GM12878 (cell line): ENCODE measurements at regions not wholly inside any gene's neighbourhood (a gene's known extent, or its start where the extent isn't known, plus 50 kb on each side); places are given as distances from the start of the nearest gene placed in this dataset.

Source experiments
- CTCF ChIP-seq, 3 experiments: IDR thresholded peaks in 2 of 3; conservative IDR thresholded peaks in 1 of 3; 2 replicates each; pipeline ENCODE4 v1.5.1; 2011; ENCODE audit warnings: low read depth in 3 of 3, low read length in 3 of 3, mild to moderate bottlenecking in 3 of 3, control low read depth in 2 of 3, moderate library complexity in 2 of 3, inconsistent platforms in 1 of 3, mixed read lengths in 1 of 3; ENCODE audit not compliant: control insufficient read depth in 2 of 3, insufficient read depth in 1 of 3; ENCODE audit errors: extremely low read depth in 1 of 3
- HSF1 ChIP-seq: fragments of 150-350 bp; IDR thresholded peaks from 2 replicates; pipeline ENCODE4 v1.6.1; 2014; ENCODE audit warnings: mild to moderate bottlenecking, low read depth, low read length
- JUNB ChIP-seq: IDR thresholded peaks from 2 replicates; pipeline ENCODE4 v1.6.1; 2016; ENCODE audit warnings: antibody characterized with exemption, mild to moderate bottlenecking
- KDM1A ChIP-seq: fragments of 200-600 bp; sonication (generic); IDR thresholded peaks from 2 replicates; pipeline ENCODE4 v1.6.1; 2016; ENCODE audit warnings: borderline replicate concordance
- MAX ChIP-seq: IDR thresholded peaks from 2 replicates; pipeline ENCODE4 v1.6.1; 2012; ENCODE audit warnings: low read depth, low read length, improper control_type of control experiment
- NFYB ChIP-seq: IDR thresholded peaks from 2 replicates; pipeline ENCODE4 v1.6.1; 2011; ENCODE audit warnings: low read depth, mild to moderate bottlenecking, low read length, improper control_type of control experiment, moderate library complexity; ENCODE audit not compliant: insufficient read depth
- POLR2AphosphoS5 ChIP-seq: IDR thresholded peaks from 2 replicates; pipeline ENCODE4 v1.6.1; 2011; ENCODE audit warnings: mild to moderate bottlenecking, low read length, inconsistent platforms
- SMC3 ChIP-seq: IDR thresholded peaks from 2 replicates; pipeline ENCODE4 v1.6.1; 2011; ENCODE audit warnings: low read length, improper control_type of control experiment, borderline replicate concordance
- SUZ12 ChIP-seq: fragments of 200-600 bp; sonication (generic); IDR thresholded peaks from one replicate; pipeline ENCODE4 v1.6.1; 2018; ENCODE audit warnings: antibody characterized with exemption, mild to moderate bottlenecking; ENCODE audit not compliant: unreplicated experiment
- USF1 ChIP-seq: IDR thresholded peaks from 2 replicates; pipeline ENCODE4 v1.6.1; 2011; ENCODE audit warnings: borderline replicate concordance, low read depth, mild to moderate bottlenecking, moderate library complexity, mixed read lengths, low read length; ENCODE audit not compliant: insufficient read depth; ENCODE audit errors: extremely low read length
- USF2 ChIP-seq: IDR thresholded peaks from 2 replicates; pipeline ENCODE4 v1.6.1; 2011; ENCODE audit warnings: low read depth, low read length, improper control_type of control experiment, borderline replicate concordance
- ZNF217 ChIP-seq: fragments of 450-650 bp; IDR thresholded peaks from 2 replicates; pipeline ENCODE4 v1.6.1; 2017; ENCODE audit warnings: antibody characterized with exemption, mild to moderate bottlenecking
- TF ChIP-seq, protein P1 (sequence below): IDR thresholded peaks from 2 replicates; pipeline ENCODE4 v1.6.1; 2012; ENCODE audit warnings: low read depth, low read length, improper control_type of control experiment

DNA sequence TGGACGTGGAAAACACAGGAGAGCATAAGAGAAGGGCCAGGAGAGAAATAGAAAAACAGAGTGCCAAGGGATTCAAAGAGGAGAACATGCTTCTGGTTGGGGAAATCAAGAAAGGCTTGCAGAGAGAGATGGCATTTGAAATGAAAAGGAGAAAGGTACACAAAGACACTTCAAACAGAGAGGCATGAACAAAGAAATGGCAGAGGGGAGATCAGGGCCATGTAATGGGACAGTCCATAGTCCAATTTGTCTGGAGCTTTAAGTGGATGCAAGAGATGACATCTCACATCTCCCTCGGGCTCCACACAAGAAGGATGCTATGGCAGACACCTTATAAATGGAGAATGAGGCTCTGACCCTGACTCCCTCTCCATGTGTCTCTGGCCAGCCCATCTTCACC is 331.1 kb downstream of the MLLT3 start:
- TF ChIP-seq CTCF (IDR thresholded peaks at IDR 0.05 in 2 of 3, conservative IDR thresholded peaks at IDR 0.05 in 1 of 3; ENCODE audit: control insufficient read depth in 2 of 3, extremely low read depth in 1 of 3, insufficient read depth in 1 of 3, low read depth in 3 of 3, low read length in 3 of 3) = no peak
- TF ChIP-seq JUNB = no peak
- TF ChIP-seq USF2 = no peak
- TF ChIP-seq MAX = no peak
- TF ChIP-seq USF1 = no peak
- no peak for TF ChIP-seq HSF1
- TF ChIP-seq POLR2AphosphoS5 = no peak
- TF ChIP-seq SUZ12 = no peak
- TF ChIP-seq, protein P1, sequence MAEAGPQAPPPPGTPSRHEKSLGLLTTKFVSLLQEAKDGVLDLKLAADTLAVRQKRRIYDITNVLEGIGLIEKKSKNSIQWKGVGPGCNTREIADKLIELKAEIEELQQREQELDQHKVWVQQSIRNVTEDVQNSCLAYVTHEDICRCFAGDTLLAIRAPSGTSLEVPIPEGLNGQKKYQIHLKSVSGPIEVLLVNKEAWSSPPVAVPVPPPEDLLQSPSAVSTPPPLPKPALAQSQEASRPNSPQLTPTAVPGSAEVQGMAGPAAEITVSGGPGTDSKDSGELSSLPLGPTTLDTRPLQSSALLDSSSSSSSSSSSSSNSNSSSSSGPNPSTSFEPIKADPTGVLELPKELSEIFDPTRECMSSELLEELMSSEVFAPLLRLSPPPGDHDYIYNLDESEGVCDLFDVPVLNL = no peak
- no peak for TF ChIP-seq ZNF217
- no peak for TF ChIP-seq KDM1A
- no peak for TF ChIP-seq SMC3
- TF ChIP-seq NFYB = no peak
